Liver (tissue), 8 donors: ENCODE measurements at regions not wholly inside any gene's neighbourhood (a gene's known extent, or its start where the extent isn't known, plus 50 kb on each side); places are given as distances from the start of the nearest gene placed in this dataset.

Experiments used
- DNase-seq: peaks from one replicate; pipeline ENCODE4 v3.0.0-alpha.2; 2017; ENCODE audit warnings: low spot score
- H3K27ac ChIP-seq, 2 donors: one replicate each; pipeline ENCODE4 v1.7.0; 2013; ENCODE audit warnings: inconsistent platforms in 2 of 2, low read length in 2 of 2, control low read depth in 1 of 2, low read depth in 1 of 2, mild to moderate bottlenecking in 1 of 2
- H3K27me3 ChIP-seq, 4 donors: one replicate each; pipeline versions ENCODE4 v1.6.1 to v1.7.0; 2013; ENCODE audit warnings: low read length in 3 of 4, inconsistent platforms in 1 of 4, mild to moderate bottlenecking in 1 of 4, moderate library complexity in 1 of 4; ENCODE audit not compliant: control insufficient read depth in 4 of 4, insufficient read depth in 4 of 4
- H3K36me3 ChIP-seq, 4 donors: one replicate each; pipeline versions ENCODE4 v1.6.1 to v1.7.0; 2013; ENCODE audit warnings: low read length in 3 of 4, mild to moderate bottlenecking in 3 of 4, low read depth in 1 of 4, moderate library complexity in 1 of 4; ENCODE audit not compliant: control insufficient read depth in 4 of 4, insufficient read depth in 3 of 4
- H3K4me1 ChIP-seq, 4 donors: one replicate each; pipeline versions ENCODE4 v1.6.1 to v1.7.0; 2013; ENCODE audit warnings: low read length in 3 of 4, mild to moderate bottlenecking in 3 of 4, moderate library complexity in 1 of 4; ENCODE audit not compliant: control insufficient read depth in 4 of 4, insufficient read depth in 4 of 4
- H3K4me3 ChIP-seq, 3 donors: one replicate each; pipeline versions ENCODE4 v1.6.1 to v1.7.0; 2013; ENCODE audit warnings: low read length in 3 of 3, control low read depth in 1 of 3, low read depth in 1 of 3, mild to moderate bottlenecking in 1 of 3
- H3K9ac ChIP-seq, 2 donors: one replicate each; pipeline ENCODE4 v1.7.0; 2013; ENCODE audit warnings: low read length in 2 of 2, mild to moderate bottlenecking in 2 of 2, moderate library complexity in 2 of 2, control low read depth in 1 of 2, low read depth in 1 of 2
- H3K9me3 ChIP-seq, 4 donors: one replicate each; pipeline versions ENCODE4 v1.6.1 to v1.7.0; 2013; ENCODE audit warnings: low read length in 3 of 4; ENCODE audit not compliant: control insufficient read depth in 4 of 4
- CTCF ChIP-seq: fragments of 150-350 bp; IDR thresholded peaks from 2 replicates; pipeline ENCODE4 v1.5.1; 2017; ENCODE audit warnings: improper control_type of control experiment, low read depth, low read length; ENCODE audit not compliant: missing input control
- EGR1 ChIP-seq, 2 donors: IDR thresholded peaks; 2 replicates each; pipeline ENCODE4 v1.6.1; 2016 to 2018; ENCODE audit warnings: antibody characterized with exemption in 2 of 2, low read depth in 2 of 2
- FOXA1 ChIP-seq: IDR thresholded peaks from 2 replicates; pipeline ENCODE4 v1.6.1; 2016; ENCODE audit warnings: antibody characterized with exemption
- FOXA2 ChIP-seq: IDR thresholded peaks from 2 replicates; pipeline ENCODE4 v1.6.1; 2016; ENCODE audit warnings: antibody characterized with exemption
- GABPA ChIP-seq, 2 donors: IDR thresholded peaks in 1 of 2; conservative IDR thresholded peaks in 1 of 2; 2 replicates each; pipeline ENCODE4 v1.6.1; 2016; ENCODE audit warnings: antibody characterized with exemption in 2 of 2, mild to moderate bottlenecking in 1 of 2, moderate library complexity in 1 of 2
- HNF4A ChIP-seq, 2 donors: conservative IDR thresholded peaks; 2 replicates each; pipeline ENCODE4 v1.6.1; 2016; ENCODE audit warnings: antibody characterized with exemption in 2 of 2, mild to moderate bottlenecking in 2 of 2
- HNF4G ChIP-seq: IDR thresholded peaks from 2 replicates; pipeline ENCODE4 v1.6.1; 2016; ENCODE audit warnings: antibody characterized with exemption
- JUND ChIP-seq, 2 donors: IDR thresholded peaks; 2 replicates each; pipeline ENCODE4 v1.6.1; 2016; ENCODE audit warnings: antibody characterized with exemption in 2 of 2
- NR2F2 ChIP-seq: IDR thresholded peaks from 2 replicates; pipeline ENCODE4 v1.6.1; 2016; ENCODE audit warnings: antibody characterized with exemption
- RAD21 ChIP-seq, 2 donors: IDR thresholded peaks; 2 replicates each; pipeline ENCODE4 v1.6.1; 2016; ENCODE audit warnings: antibody characterized with exemption in 2 of 2, mild to moderate bottlenecking in 2 of 2
- REST ChIP-seq: IDR thresholded peaks from 2 replicates; pipeline ENCODE4 v1.6.1; 2016; ENCODE audit warnings: antibody characterized with exemption, mild to moderate bottlenecking
- RXRA ChIP-seq, 2 donors: IDR thresholded peaks; 2 replicates each; pipeline ENCODE4 v1.6.1; 2017 to 2018; ENCODE audit warnings: antibody characterized with exemption in 2 of 2, mild to moderate bottlenecking in 1 of 2
- SP1 ChIP-seq: IDR thresholded peaks from 2 replicates; pipeline ENCODE4 v1.6.1; 2018; ENCODE audit warnings: antibody characterized with exemption, mild to moderate bottlenecking
- TAF1 ChIP-seq: conservative IDR thresholded peaks from 2 replicates; pipeline ENCODE4 v1.6.1; 2016; ENCODE audit warnings: antibody characterized with exemption, mild to moderate bottlenecking
- YY1 ChIP-seq: IDR thresholded peaks from 2 replicates; pipeline ENCODE4 v1.6.1; 2016; ENCODE audit warnings: antibody characterized with exemption, mild to moderate bottlenecking
- WGBS: extraction: QIAGEN DNeasy Blood & Tissue Kit; methylation state at CpG from one replicate; pipeline ENCODE4 v1.1.7; 2013; 5-methylcytosine and 5-hydroxymethylcytosine counted together
- TF ChIP-seq, protein P1 (sequence below): IDR thresholded peaks from 2 replicates; pipeline ENCODE4 v1.6.1; 2016; ENCODE audit warnings: antibody characterized with exemption
- TF ChIP-seq, protein P2 (sequence below): IDR thresholded peaks from 2 replicates; pipeline ENCODE4 v1.6.1; 2016; ENCODE audit warnings: antibody characterized with exemption
- TF ChIP-seq, protein P3 (sequence below): IDR thresholded peaks from 2 replicates; pipeline ENCODE4 v1.6.1; 2016; ENCODE audit warnings: antibody characterized with exemption
- donor health status: healthy.
- donor health status: healthy.
- donor health status: healthy.
- donor health status: healthy.
- donor health status: healthy.

- TF ChIP-seq TAF1 (no peak), FOXA2 (no peak), HNF4G (no peak), FOXA1 (no peak), HNF4A (conservative IDR thresholded peaks at IDR 0.05) (no peak), RXRA (IDR thresholded peaks at IDR 0.05) (no peak), CTCF (no peak), RAD21 (IDR thresholded peaks at IDR 0.05) (no peak), GABPA (IDR thresholded peaks at IDR 0.05 in 1 of 2, conservative IDR thresholded peaks at IDR 0.05 in 1 of 2) (no peak), JUND (IDR thresholded peaks at IDR 0.05) (no peak), SP1 (no peak), NR2F2 (no peak), YY1 (no peak), EGR1 (IDR thresholded peaks at IDR 0.05; ENCODE audit: low read depth in 2 of 2) (no peak), REST (no peak)
- TF ChIP-seq, protein P1, sequence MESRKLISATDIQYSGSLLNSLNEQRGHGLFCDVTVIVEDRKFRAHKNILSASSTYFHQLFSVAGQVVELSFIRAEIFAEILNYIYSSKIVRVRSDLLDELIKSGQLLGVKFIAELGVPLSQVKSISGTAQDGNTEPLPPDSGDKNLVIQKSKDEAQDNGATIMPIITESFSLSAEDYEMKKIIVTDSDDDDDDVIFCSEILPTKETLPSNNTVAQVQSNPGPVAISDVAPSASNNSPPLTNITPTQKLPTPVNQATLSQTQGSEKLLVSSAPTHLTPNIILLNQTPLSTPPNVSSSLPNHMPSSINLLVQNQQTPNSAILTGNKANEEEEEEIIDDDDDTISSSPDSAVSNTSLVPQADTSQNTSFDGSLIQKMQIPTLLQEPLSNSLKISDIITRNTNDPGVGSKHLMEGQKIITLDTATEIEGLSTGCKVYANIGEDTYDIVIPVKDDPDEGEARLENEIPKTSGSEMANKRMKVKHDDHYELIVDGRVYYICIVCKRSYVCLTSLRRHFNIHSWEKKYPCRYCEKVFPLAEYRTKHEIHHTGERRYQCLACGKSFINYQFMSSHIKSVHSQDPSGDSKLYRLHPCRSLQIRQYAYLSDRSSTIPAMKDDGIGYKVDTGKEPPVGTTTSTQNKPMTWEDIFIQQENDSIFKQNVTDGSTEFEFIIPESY, result no peak
- TF ChIP-seq, protein P2, sequence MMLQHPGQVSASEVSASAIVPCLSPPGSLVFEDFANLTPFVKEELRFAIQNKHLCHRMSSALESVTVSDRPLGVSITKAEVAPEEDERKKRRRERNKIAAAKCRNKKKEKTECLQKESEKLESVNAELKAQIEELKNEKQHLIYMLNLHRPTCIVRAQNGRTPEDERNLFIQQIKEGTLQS, result no peak
- TF ChIP-seq, protein P3, sequence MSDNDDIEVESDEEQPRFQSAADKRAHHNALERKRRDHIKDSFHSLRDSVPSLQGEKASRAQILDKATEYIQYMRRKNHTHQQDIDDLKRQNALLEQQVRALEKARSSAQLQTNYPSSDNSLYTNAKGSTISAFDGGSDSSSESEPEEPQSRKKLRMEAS, result no peak
- Histone ChIP-seq H3K36me3 (no peaks in the 10 kb centered on the region), H3K4me1 (no peaks in the 10 kb centered on the region), H3K27me3 (no peaks in the 10 kb centered on the region), H3K27ac (no peak overlapping the region), H3K9ac (no peak overlapping the region), H3K9me3 (no peaks in the 10 kb centered on the region), H3K4me3 (no peak overlapping the region)
- WGBS, result 84% methylated on average over 6 of the region's 6 CpGs
- DNase-seq, result no peak
These were observed 95.3 kb downstream of the HMX1 start for GRCh38 chr4:8776366-8776765.
